Sigmoid colon (tissue), 6 donors: ENCODE measurements at regions not wholly inside any gene's neighbourhood (a gene's known extent, or its start where the extent isn't known, plus 50 kb on each side); places are given as distances from the start of the nearest gene placed in this dataset.

Experiments used
- DNase-seq: peaks from one replicate; pipeline ENCODE4 v3.0.0-alpha.2; 2019
- H3K27ac ChIP-seq, 4 donors: fragments of 200-600 bp; sonication (generic); one replicate each; pipeline ENCODE4 v1.5.1; 2016 to 2019; ENCODE audit warnings: mild to moderate bottlenecking in 1 of 4
- H3K27me3 ChIP-seq, 3 donors: fragments of 200-600 bp; sonication (generic); one replicate each; pipeline ENCODE4 v1.5.1; 2019; ENCODE audit warnings: mild to moderate bottlenecking in 1 of 3
- H3K36me3 ChIP-seq, 4 donors: fragments of 200-600 bp; sonication (generic); one replicate each; pipeline ENCODE4 v1.5.1; 2016 to 2019
- H3K4me1 ChIP-seq, 4 donors: fragments of 200-600 bp; sonication (generic); one replicate each; pipeline ENCODE4 v1.5.1; 2017 to 2019
- H3K4me3 ChIP-seq, 4 donors: fragments of 200-600 bp; sonication (generic); one replicate each; pipeline ENCODE4 v1.5.1; 2017 to 2019; ENCODE audit warnings: mild to moderate bottlenecking in 2 of 4, moderate library complexity in 1 of 4
- H3K9me3 ChIP-seq, 4 donors: fragments of 200-600 bp in 3 of 4; sonication (generic) in 3 of 4; one replicate each; pipeline versions ENCODE4 v1.5.1 to v1.6.1; 2013 to 2019
- EP300 ChIP-seq, 4 donors: sonication (generic); formaldehyde crosslinking; IDR thresholded peaks; one replicate each; pipeline ENCODE4 v1.6.1; 2017; ENCODE audit warnings: antibody characterized with exemption in 4 of 4
- POLR2A ChIP-seq, 2 donors: fragments of 450-650 bp; IDR thresholded peaks; one replicate each; pipeline ENCODE4 v1.6.1; 2016; ENCODE audit warnings: antibody characterized with exemption in 2 of 2, mild to moderate bottlenecking in 2 of 2, moderate library complexity in 2 of 2
- POLR2AphosphoS5 ChIP-seq, 4 donors: sonication (generic); formaldehyde crosslinking; IDR thresholded peaks; one replicate each; pipeline ENCODE4 v1.6.1; 2017; ENCODE audit warnings: antibody characterized with exemption in 4 of 4
- WGBS, 2 donors: extraction: QIAGEN DNeasy Blood & Tissue Kit; methylation state at CpG; one replicate each; pipeline ENCODE4 v1.1.7; 2013; 5-methylcytosine and 5-hydroxymethylcytosine counted together
- intact Hi-C: fragments of 100-400 bp; cut with DNase I; formaldehyde crosslinking; loops from one replicate; pipeline ENCODE4 v1.15.1; 2023
- TF ChIP-seq, protein P1 (sequence below), 4 experiments: fragments of 450-650 bp in 3 of 4; fragments of 200-600 bp in 1 of 4; IDR thresholded peaks; one replicate each; pipeline ENCODE4 v1.5.1; 2016 to 2019; ENCODE audit warnings: antibody characterized with exemption in 4 of 4, mild to moderate bottlenecking in 3 of 4, moderate library complexity in 2 of 4
- donor health status: healthy with polysubstance abuse.
- donor health status: healthy.

DNA sequence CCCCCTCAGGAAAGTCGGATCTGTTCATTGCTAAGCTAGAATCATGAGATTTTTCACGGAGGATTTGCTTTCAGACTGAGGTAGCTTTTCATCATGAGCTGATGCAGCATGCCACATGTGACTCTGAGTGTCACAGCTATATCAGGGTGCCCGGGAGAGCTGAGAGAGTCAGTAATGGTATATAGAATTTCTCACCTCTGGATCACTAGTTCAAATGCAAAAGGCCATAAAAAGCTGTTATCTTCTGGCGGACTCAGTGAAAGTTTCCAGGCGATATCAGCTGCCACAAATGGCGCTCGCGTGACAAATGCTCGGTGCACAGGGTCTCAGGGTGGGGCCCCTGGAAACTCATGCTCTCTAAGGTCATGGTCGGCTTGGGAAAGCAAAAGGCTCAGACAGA is 150.1 kb downstream of the DHX15 start:
- H3K36me3 ChIP-seq, result no peaks in the 10 kb centered on the region
- no peaks in the 10 kb centered on the region for H3K4me1 ChIP-seq
- 35 to 69% methylated on average over 10 of the region's 10 CpGs for WGBS, 2 donors
- H3K27me3 ChIP-seq, result no peaks in the 10 kb centered on the region
- no peaks in the 10 kb centered on the region for H3K9me3 ChIP-seq
- no peak overlapping the region for H3K4me3 ChIP-seq
- intact Hi-C loops, result no loop called here
- no peak for TF ChIP-seq EP300 (IDR thresholded peaks at IDR 0.05)
- no peak overlapping the region for H3K27ac ChIP-seq
- no peak for DNase-seq

DNA sequence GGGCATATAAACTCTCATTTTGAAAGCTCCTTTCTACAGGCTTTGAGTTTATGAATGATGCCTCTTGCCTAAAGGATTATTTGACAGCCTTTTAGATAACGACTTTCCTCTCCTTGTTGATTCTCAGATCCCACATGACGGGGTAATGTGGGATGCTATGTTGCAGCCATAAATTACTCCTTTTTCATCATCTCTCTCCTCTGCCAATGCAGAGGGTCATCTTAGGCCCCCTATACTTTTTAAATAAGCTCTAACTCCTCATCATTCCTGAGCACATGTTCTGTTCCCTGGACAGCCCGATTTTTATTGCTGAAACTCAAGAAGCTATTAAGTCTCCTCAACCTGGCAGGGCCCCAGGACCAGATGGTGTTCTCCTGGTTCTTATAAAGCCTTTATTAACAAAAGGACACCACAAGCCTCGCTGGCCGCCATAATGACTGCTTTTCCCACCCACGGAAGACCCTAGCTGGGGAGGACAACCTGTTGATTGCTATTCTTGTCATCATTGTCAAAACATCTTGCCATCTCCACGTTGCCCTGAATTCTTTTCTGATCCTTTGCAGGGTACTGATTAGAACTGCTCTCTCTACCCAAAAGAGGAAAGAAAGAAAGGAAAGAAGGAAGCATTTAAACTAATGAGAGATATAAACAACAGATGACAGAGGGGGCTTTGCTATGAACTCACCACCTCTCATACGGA is 150.7 kb downstream of the DHX15 start:
- no peak overlapping the region for H3K27ac ChIP-seq
- TF ChIP-seq EP300 (IDR thresholded peaks at IDR 0.05), result no peak
- TF ChIP-seq POLR2A (IDR thresholded peaks at IDR 0.05), result no peak
- no peak for TF ChIP-seq POLR2AphosphoS5 (IDR thresholded peaks at IDR 0.05)
- TF ChIP-seq, protein P1, sequence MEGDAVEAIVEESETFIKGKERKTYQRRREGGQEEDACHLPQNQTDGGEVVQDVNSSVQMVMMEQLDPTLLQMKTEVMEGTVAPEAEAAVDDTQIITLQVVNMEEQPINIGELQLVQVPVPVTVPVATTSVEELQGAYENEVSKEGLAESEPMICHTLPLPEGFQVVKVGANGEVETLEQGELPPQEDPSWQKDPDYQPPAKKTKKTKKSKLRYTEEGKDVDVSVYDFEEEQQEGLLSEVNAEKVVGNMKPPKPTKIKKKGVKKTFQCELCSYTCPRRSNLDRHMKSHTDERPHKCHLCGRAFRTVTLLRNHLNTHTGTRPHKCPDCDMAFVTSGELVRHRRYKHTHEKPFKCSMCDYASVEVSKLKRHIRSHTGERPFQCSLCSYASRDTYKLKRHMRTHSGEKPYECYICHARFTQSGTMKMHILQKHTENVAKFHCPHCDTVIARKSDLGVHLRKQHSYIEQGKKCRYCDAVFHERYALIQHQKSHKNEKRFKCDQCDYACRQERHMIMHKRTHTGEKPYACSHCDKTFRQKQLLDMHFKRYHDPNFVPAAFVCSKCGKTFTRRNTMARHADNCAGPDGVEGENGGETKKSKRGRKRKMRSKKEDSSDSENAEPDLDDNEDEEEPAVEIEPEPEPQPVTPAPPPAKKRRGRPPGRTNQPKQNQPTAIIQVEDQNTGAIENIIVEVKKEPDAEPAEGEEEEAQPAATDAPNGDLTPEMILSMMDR (IDR thresholded peaks at IDR 0.05), result no peak

DNA sequence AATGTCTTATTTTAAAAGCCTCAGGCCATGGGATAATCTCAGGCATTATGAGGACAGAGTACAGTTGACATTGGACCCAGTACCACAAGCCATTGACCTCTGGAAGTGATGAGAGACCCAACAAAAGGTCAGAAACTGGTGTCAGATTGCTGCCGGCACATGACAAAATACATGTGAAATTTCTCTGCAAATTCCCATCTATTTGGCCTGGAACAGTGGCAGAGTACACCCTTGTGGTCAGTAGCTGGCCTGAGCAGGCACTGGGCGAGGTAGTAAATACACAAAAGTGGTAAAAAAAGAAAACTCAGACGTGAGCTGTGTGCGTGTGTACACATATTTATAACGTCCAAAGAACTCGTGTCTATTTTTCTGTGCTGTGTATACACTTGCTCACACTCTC is 155.5 kb downstream of the DHX15 start:
- TF ChIP-seq POLR2AphosphoS5 (IDR thresholded peaks at IDR 0.05), result no peak
- TF ChIP-seq, protein P1 (IDR thresholded peaks at IDR 0.05), result no peak
- TF ChIP-seq POLR2A (IDR thresholded peaks at IDR 0.05), result no peak
- TF ChIP-seq EP300 (IDR thresholded peaks at IDR 0.05), result no peak
- Histone ChIP-seq H3K4me3 (no peak overlapping the region), H3K36me3 (no peaks in the 10 kb centered on the region), H3K27ac (no peak overlapping the region), H3K27me3 (no peaks in the 10 kb centered on the region), H3K9me3 (no peaks in the 10 kb centered on the region), H3K4me1 (no peaks in the 10 kb centered on the region)
- intact Hi-C loops, result no loop called here
- WGBS, 2 donors, result 62 to 67% methylated on average over 6 of the region's 6 CpGs
- DNase-seq, result no peak

More for the DNA sequence above, 150.7 kb downstream of the DHX15 start:
- no peaks in the 10 kb centered on the region for H3K9me3 ChIP-seq
- intact Hi-C loops, result no loop called here
- H3K4me3 ChIP-seq, result no peak overlapping the region
- H3K27me3 ChIP-seq, result no peaks in the 10 kb centered on the region
- no peak for DNase-seq
- H3K4me1 ChIP-seq, result no peaks in the 10 kb centered on the region
- WGBS, 2 donors, result 55 to 60% methylated on average over 8 of the region's 8 CpGs
- H3K36me3 ChIP-seq, result no peaks in the 10 kb centered on the region

DNA sequence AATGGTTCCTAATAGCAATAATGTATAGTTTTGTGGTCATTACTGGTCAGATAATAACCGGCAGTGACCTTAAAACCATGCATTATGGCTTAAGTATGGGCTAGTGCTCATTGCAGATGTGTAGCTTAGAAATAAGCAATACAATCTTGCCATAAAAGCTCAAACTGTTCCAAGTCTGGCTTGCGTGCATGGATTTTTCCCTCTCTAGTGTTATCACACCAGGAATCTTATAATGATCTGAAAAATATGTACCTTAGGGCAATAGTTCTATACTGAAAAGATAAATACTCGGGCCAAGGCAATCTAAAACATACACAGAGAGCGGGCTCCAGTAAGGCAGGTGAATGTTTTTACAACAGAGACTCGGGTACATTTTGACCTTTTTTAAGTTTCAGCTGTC is 157.8 kb downstream of the DHX15 start:
- Histone ChIP-seq H3K27me3 (no peaks in the 10 kb centered on the region), H3K9me3 (no peaks in the 10 kb centered on the region), H3K36me3 (no peaks in the 10 kb centered on the region), H3K27ac (no peak overlapping the region), H3K4me3 (no peak overlapping the region), H3K4me1 (no peaks in the 10 kb centered on the region)
- intact Hi-C loops, result no loop called here
- TF ChIP-seq, protein P1 (IDR thresholded peaks at IDR 0.05), result no peak
- TF ChIP-seq POLR2AphosphoS5 (IDR thresholded peaks at IDR 0.05) (no peak), EP300 (IDR thresholded peaks at IDR 0.05) (no peak), POLR2A (IDR thresholded peaks at IDR 0.05) (no peak)
- 13 to 64% methylated on average over 5 of the region's 5 CpGs for WGBS, 2 donors
- no peak for DNase-seq

DNA sequence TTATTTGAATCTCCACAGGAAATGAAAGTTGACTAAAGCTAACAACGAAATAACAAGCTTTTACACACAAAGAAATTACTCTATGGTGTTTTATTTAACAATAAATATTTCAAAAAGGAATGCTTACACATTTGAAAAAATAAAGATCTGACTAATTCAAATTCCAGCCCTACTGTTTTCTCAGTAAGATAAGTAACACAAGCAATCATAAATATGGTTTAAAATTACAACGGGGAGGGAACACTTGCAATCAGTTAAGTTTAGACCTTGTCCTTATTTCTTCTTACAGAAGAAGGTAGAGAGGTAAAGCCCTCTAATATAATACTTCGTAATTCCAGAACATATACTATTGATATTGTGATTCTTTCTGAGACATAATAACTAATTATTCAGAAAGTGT is 158.5 kb downstream of the DHX15 start:
- H3K27me3 ChIP-seq, result no peaks in the 10 kb centered on the region
- 9 to 50% methylated on average over 3 of the region's 3 CpGs for WGBS, 2 donors
- no peaks in the 10 kb centered on the region for H3K9me3 ChIP-seq
- no peak for DNase-seq
- TF ChIP-seq, protein P1 (IDR thresholded peaks at IDR 0.05), result no peak
- no peak for TF ChIP-seq EP300 (IDR thresholded peaks at IDR 0.05)
- TF ChIP-seq POLR2A (IDR thresholded peaks at IDR 0.05), result no peak
- no peak for TF ChIP-seq POLR2AphosphoS5 (IDR thresholded peaks at IDR 0.05)
- intact Hi-C loops, result no loop called here
- no peaks in the 10 kb centered on the region for H3K36me3 ChIP-seq
- no peak overlapping the region for H3K4me3 ChIP-seq
- no peaks in the 10 kb centered on the region for H3K4me1 ChIP-seq
- no peak overlapping the region for H3K27ac ChIP-seq
